Colonic mucosa (tissue), 4 donors: ENCODE measurements at regions not wholly inside any gene's neighbourhood (a gene's known extent, or its start where the extent isn't known, plus 50 kb on each side); places are given as distances from the start of the nearest gene placed in this dataset.

Experiments
- DNase-seq: peaks from one replicate; pipeline ENCODE4 v3.0.0-alpha.2; 2020
- H3K27ac ChIP-seq: fragments of 200-600 bp; one replicate; pipeline ENCODE4 v1.8.0; 2021
- H3K27me3 ChIP-seq: fragments of 200-600 bp; one replicate; pipeline ENCODE4 v1.8.0; 2021
- H3K36me3 ChIP-seq: fragments of 200-600 bp; one replicate; pipeline ENCODE4 v1.8.0; 2021
- H3K4me1 ChIP-seq: fragments of 200-600 bp; one replicate; pipeline ENCODE4 v1.8.0; 2021; ENCODE audit warnings: mild to moderate bottlenecking
- H3K4me3 ChIP-seq: fragments of 200-600 bp; one replicate; pipeline ENCODE4 v1.8.0; 2021
- H3K9ac ChIP-seq, 2 donors: one replicate each; pipeline ENCODE4 v1.7.0; 2013; ENCODE audit warnings: control low read depth in 2 of 2, low read depth in 2 of 2, low read length in 2 of 2
- H3K9me3 ChIP-seq: fragments of 200-600 bp; one replicate; pipeline ENCODE4 v1.8.0; 2021
- intact Hi-C: fragments of 100-400 bp; cut with DNase I; formaldehyde crosslinking; loops from one replicate; pipeline ENCODE4 v1.14.1; 2022
- TF ChIP-seq, protein P1 (sequence below): fragments of 200-600 bp; IDR thresholded peaks from one replicate; pipeline ENCODE4 v1.8.0; 2022; ENCODE audit warnings: antibody characterized with exemption, mild to moderate bottlenecking
- donor health status: healthy.
- donor health status: DM: no; HTN: no; CAD: no.
- donor health status: DM: no; HTN: no; CAD: no.

GRCh38 chr9:21580636-21581378 lies 98.7 kb upstream of the IFNE start:
- DNase-seq: no peak
- TF ChIP-seq, protein P1, sequence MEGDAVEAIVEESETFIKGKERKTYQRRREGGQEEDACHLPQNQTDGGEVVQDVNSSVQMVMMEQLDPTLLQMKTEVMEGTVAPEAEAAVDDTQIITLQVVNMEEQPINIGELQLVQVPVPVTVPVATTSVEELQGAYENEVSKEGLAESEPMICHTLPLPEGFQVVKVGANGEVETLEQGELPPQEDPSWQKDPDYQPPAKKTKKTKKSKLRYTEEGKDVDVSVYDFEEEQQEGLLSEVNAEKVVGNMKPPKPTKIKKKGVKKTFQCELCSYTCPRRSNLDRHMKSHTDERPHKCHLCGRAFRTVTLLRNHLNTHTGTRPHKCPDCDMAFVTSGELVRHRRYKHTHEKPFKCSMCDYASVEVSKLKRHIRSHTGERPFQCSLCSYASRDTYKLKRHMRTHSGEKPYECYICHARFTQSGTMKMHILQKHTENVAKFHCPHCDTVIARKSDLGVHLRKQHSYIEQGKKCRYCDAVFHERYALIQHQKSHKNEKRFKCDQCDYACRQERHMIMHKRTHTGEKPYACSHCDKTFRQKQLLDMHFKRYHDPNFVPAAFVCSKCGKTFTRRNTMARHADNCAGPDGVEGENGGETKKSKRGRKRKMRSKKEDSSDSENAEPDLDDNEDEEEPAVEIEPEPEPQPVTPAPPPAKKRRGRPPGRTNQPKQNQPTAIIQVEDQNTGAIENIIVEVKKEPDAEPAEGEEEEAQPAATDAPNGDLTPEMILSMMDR: no peak
- no peaks in the 10 kb centered on the region for H3K36me3 ChIP-seq
- H3K27ac ChIP-seq: no peak overlapping the region
- no peaks in the 10 kb centered on the region for H3K4me1 ChIP-seq
- intact Hi-C loops: no loop called here
- H3K27me3 ChIP-seq: no peaks in the 10 kb centered on the region
- no peak overlapping the region for H3K9ac ChIP-seq
- H3K9me3 ChIP-seq: no peaks in the 10 kb centered on the region
- no peak overlapping the region for H3K4me3 ChIP-seq

DNA sequence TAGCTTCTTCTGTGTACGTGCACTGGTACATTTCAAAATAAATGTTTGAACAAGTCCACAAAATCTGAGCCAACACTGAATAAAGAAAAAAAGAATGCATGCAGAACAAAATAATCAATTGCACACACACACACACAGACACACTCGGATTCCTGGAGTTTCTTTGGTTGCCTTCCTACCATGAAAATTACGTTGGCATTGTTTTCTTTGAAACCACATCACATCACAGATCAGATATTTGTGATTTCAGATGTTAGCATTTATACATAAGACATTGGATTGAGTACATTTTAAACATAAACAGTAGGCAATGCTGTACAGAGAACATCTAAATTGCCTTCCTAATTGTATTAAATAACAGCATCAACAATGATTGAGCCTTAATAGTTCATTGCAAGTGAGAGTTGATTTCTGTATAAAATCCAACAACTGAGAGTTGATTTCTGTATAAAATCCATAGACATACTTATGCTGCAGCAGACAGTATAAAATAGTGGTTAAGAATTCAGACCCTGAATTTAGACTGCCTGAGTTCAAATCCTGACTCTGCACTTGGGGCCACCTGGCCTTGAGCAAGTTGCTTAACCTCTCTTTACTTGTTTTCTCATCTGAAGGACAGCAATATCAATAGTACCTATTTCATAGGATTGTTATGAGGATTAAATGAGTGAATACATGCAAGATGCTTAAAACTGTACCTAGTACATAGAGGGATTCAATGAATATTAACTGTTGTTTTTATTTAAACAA lies 101.7 kb upstream of the IFNE start:
- Histone ChIP-seq H3K4me3 (no peak overlapping the region), H3K27ac (no peak overlapping the region), H3K9ac (no peak overlapping the region)

GRCh38 chr9:21584890-21585289 lies 102.8 kb upstream of the IFNE start:
- no peak overlapping the region for H3K4me3 ChIP-seq
- intact Hi-C loops: no loop called here
- H3K9ac ChIP-seq: no peak overlapping the region
- no peak for DNase-seq
- no peaks in the 10 kb centered on the region for H3K27me3 ChIP-seq
- no peaks in the 10 kb centered on the region for H3K36me3 ChIP-seq
- no peaks in the 10 kb centered on the region for H3K9me3 ChIP-seq
- H3K27ac ChIP-seq: no peak overlapping the region
- TF ChIP-seq, protein P1: no peak
- no peaks in the 10 kb centered on the region for H3K4me1 ChIP-seq

More for the DNA sequence above, 101.7 kb upstream of the IFNE start:
- TF ChIP-seq, protein P1: no peak
- no peaks in the 10 kb centered on the region for H3K36me3 ChIP-seq
- DNase-seq: no peak
- no peaks in the 10 kb centered on the region for H3K27me3 ChIP-seq
- intact Hi-C loops: no loop called here
- H3K9me3 ChIP-seq: no peaks in the 10 kb centered on the region
- H3K4me1 ChIP-seq: no peaks in the 10 kb centered on the region

DNA sequence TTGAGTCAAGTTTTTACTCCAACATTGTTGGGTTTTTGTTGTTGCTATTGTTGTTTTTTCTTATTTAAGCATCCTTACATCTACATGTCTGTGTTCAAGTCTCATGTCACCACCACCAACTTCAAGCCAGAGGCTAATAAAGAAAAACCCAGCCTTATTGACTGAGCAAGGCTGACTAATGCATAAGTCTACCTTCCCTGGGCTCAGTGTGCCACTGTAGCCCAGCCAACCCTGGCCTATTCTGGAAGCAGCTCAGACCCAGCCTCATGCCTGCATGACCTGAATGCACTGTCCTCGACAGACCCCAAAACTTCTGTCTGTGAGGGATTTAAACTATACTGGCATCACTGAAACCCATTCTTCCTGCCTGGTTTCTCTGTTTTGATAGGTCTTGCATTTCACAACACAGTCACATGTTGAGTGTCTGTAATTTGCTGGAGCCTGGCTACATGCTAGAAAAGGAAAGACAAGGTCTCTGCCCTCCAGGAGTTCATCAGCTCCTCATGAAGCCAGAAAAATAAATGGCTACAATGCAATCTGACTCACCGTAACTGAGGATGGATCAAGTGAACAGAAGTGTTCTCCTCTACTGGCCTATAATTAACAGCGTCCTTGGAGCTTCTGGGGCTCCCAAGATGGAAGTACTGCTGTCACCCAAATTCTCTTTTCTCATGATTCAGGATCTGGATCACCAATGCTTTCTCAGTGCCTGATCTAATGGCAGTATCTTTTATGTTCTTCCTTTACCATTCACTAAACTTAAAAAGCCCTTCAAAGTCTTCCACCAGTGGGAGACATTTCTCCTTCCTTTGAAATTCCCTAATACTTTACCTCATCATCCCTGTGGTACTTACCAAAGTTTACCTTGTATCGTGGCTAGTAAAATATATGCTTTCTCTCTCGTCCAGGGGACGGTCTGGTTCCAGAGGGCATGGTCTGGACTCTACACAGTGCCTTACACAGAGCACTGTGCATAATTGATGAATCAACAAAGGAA lies 103.9 kb upstream of the IFNE start:
- Histone ChIP-seq H3K9ac (no peak overlapping the region), H3K4me1 (no peaks in the 10 kb centered on the region), H3K27ac (no peak overlapping the region), H3K27me3 (no peaks in the 10 kb centered on the region), H3K9me3 (no peaks in the 10 kb centered on the region), H3K4me3 (no peak overlapping the region), H3K36me3 (no peaks in the 10 kb centered on the region)
- TF ChIP-seq, protein P1: no peak
- DNase-seq: no peak
- intact Hi-C loops: no loop called here
